Ascending aorta (tissue), 2 donors: ENCODE measurements at regions not wholly inside any gene's neighbourhood (a gene's known extent, or its start where the extent isn't known, plus 50 kb on each side); places are given as distances from the start of the nearest gene placed in this dataset.

Source experiments
- DNase-seq, 2 donors: peaks; one replicate each; pipeline ENCODE4 v3.0.0-alpha.2; 2019; ENCODE audit warnings: low spot score in 2 of 2
- H3K27ac ChIP-seq, 2 donors: fragments of 200-600 bp; sonication (generic); one replicate each; pipeline ENCODE4 v1.5.1; 2016 to 2017; ENCODE audit warnings: mild to moderate bottlenecking in 1 of 2
- H3K27me3 ChIP-seq: fragments of 200-600 bp; sonication (generic); one replicate; pipeline ENCODE4 v1.5.1; 2017
- H3K36me3 ChIP-seq, 2 donors: fragments of 200-600 bp; sonication (generic); one replicate each; pipeline ENCODE4 v1.5.1; 2016
- H3K4me1 ChIP-seq, 2 donors: fragments of 200-600 bp; sonication (generic); one replicate each; pipeline ENCODE4 v1.5.1; 2016 to 2017; ENCODE audit warnings: mild to moderate bottlenecking in 1 of 2
- H3K4me3 ChIP-seq, 2 donors: fragments of 200-600 bp; sonication (generic); one replicate each; pipeline ENCODE4 v1.5.1; 2016 to 2017; ENCODE audit warnings: mild to moderate bottlenecking in 1 of 2
- H3K9me3 ChIP-seq, 2 donors: fragments of 200-600 bp; sonication (generic); one replicate each; pipeline ENCODE4 v1.5.1; 2016
- intact Hi-C: fragments of 100-400 bp; cut with DNase I; formaldehyde crosslinking; loops from one replicate; pipeline ENCODE4 v1.15.1; 2023
- TF ChIP-seq, protein P1 (sequence below), 3 experiments: fragments of 200-600 bp in 2 of 3; fragments of 450-650 bp in 1 of 3; sonication (generic) in 2 of 3; IDR thresholded peaks; one replicate each; pipeline ENCODE4 v1.5.1; 2016 to 2019; ENCODE audit warnings: antibody characterized with exemption in 3 of 3, mild to moderate bottlenecking in 1 of 3, moderate library complexity in 1 of 3

DNA sequence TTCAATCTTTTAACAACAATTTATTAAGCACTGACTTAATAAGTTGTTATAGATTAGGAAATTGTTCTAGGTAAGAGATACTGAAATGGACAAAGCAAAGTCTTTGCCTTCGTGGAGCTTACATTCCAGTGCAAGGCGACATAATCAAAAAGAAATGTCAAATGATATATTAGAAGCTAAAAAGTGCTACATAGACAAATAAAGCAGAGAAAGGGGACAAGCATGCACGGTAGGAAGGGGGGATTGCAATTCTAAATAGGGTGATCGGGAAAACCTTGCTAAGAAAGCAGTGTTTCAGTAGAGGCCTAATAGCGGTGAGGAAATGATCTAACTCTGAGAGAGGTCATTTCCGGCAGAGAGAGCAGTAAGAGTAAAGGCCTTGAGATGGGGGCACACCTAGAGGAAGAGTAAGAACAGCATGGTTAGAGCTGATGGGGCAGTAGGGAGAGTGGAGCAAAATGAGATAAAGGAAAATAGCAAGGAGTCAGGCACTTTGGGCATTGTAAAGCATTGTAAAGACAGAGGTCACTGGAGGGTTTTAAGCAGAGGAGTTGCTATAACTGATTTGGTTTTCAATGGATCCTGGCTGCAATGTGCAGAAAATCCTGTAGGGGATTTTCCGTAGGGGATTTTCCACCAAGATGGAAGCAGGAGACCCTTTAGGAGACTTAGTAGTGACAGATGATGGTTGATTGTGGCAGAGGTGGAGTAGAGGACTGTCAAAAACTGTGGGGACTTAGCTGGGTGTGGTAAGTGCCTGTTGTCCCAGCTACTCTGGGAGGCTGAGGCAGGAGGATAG, 71.7 kb upstream of the CFAP20DC start:
- Histone ChIP-seq H3K27ac (no peak overlapping the region), H3K4me3 (no peak overlapping the region)
- TF ChIP-seq, protein P1, sequence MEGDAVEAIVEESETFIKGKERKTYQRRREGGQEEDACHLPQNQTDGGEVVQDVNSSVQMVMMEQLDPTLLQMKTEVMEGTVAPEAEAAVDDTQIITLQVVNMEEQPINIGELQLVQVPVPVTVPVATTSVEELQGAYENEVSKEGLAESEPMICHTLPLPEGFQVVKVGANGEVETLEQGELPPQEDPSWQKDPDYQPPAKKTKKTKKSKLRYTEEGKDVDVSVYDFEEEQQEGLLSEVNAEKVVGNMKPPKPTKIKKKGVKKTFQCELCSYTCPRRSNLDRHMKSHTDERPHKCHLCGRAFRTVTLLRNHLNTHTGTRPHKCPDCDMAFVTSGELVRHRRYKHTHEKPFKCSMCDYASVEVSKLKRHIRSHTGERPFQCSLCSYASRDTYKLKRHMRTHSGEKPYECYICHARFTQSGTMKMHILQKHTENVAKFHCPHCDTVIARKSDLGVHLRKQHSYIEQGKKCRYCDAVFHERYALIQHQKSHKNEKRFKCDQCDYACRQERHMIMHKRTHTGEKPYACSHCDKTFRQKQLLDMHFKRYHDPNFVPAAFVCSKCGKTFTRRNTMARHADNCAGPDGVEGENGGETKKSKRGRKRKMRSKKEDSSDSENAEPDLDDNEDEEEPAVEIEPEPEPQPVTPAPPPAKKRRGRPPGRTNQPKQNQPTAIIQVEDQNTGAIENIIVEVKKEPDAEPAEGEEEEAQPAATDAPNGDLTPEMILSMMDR (IDR thresholded peaks at IDR 0.05), result no peak

DNA sequence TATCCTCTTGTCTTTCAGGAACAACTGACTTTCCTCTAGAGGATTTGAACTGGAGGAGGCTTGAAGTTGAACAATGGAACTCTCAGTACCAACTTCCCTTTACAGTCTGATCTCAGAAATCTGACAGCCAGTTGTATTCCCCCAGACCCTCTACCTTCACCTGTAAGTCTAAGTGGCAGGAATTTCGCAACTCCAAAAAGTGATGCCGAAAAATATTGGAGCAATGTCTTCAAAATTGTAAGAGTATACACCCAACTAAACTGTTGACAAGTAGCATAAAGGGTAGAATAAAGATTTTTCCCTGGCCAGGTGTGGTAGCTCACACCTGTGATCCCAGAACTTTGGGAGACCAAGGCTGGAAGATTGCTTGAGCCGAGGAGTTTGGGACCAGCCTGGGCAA, 69.1 kb upstream of the CFAP20DC start:
- no peaks in the 10 kb centered on the region for H3K9me3 ChIP-seq
- no peaks in the 10 kb centered on the region for H3K4me1 ChIP-seq
- no peak overlapping the region for H3K27ac ChIP-seq
- H3K36me3 ChIP-seq, result no peaks in the 10 kb centered on the region
- no peak for DNase-seq
- no peak overlapping the region for H3K4me3 ChIP-seq
- intact Hi-C loops, result no loop called here
- TF ChIP-seq, protein P1 (IDR thresholded peaks at IDR 0.05), result no peak
- H3K27me3 ChIP-seq, result no peaks in the 10 kb centered on the region

More for the DNA sequence above, 71.7 kb upstream of the CFAP20DC start:
- Histone ChIP-seq H3K9me3 (no peaks in the 10 kb centered on the region), H3K27me3 (no peaks in the 10 kb centered on the region), H3K36me3 (no peaks in the 10 kb centered on the region), H3K4me1 (no peaks in the 10 kb centered on the region)
- intact Hi-C loops, result no loop called here
- DNase-seq, result no peak

DNA sequence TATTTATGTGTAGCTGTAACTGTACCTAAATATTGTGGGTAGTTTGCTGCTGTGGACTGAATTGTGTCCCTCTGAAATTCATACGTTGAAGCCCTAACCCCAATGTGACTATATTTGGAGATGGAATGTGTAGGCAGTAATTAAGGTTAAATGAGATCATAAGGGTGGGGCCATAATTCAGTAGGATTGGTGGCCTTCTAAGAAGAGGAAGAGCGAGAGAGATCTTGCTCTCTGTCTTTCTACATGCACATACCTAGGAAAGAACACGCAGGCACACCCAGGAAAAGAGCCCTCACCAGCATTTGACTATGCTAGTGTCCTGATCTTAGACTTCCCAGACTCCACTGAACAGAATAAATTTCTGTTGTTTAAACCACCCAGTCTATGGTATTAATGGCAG, 67.6 kb upstream of the CFAP20DC start:
- Histone ChIP-seq H3K27me3 (no peaks in the 10 kb centered on the region), H3K4me1 (no peaks in the 10 kb centered on the region), H3K27ac (no peak overlapping the region), H3K36me3 (no peaks in the 10 kb centered on the region), H3K9me3 (no peaks in the 10 kb centered on the region), H3K4me3 (no peak overlapping the region)
- TF ChIP-seq, protein P1 (IDR thresholded peaks at IDR 0.05), result no peak
- intact Hi-C loops, result no loop called here
- DNase-seq, result no peak

DNA sequence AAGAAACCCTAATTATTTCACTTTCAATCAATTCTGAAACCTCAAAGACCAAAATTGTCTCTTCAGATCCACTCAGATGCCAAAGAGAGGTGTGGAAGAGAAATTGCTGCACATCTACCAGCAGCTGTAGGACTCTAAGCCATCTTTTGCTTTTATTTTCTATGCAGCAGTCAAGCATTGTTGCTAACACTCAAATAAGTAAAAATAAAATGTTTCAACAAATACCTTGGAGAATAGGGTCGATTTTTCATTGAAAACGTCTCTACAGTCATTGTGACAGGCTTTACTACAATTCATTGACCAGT, 66.4 kb upstream of the CFAP20DC start:
- H3K4me1 ChIP-seq, result no peaks in the 10 kb centered on the region
- TF ChIP-seq, protein P1 (IDR thresholded peaks at IDR 0.05), result no peak
- H3K36me3 ChIP-seq, result no peaks in the 10 kb centered on the region
- no peak overlapping the region for H3K4me3 ChIP-seq
- DNase-seq, result no peak
- no peak overlapping the region for H3K27ac ChIP-seq
- no peaks in the 10 kb centered on the region for H3K27me3 ChIP-seq
- intact Hi-C loops, result no loop called here
- no peaks in the 10 kb centered on the region for H3K9me3 ChIP-seq

DNA sequence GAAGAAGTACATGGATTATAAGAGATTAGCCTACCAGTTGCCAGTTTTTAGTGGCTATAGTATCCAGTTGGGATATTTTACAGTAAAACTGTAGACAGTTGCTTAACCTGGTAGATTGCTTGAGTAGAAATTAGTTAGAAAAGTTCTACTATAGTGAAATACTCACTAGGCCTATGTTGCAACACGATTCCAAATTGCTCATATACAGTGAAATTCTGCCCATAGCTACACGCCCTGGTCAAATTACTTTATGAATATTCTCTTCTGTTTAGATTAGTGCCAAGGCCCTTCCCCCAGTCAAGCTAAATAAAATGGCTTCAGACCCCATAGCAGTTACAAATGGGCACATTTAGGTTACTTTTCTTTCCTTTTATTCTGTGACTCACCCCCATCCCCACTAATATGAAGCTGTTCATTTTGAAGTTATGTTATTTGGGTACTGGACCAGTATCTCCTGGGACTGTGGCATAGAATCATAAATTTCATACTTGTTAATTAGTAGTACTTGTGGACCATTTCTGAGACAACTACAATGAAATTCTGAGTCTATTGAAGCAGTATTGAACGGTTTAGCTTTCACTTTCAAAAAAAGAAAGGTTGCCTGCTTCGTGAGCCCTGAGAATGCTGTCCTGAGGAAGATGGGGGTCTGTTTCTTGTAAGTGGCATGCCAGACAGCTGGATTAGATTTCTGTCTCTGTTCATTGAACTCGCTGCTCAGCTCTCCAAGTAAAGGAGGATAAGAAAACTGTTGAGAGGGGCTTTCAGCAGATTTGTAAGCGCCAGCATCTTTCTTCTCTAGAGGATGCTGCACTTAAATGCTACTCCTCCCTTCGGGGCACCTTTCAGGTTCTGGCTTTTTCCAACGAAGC, 65.8 kb upstream of the CFAP20DC start:
- no peak overlapping the region for H3K27ac ChIP-seq
- H3K4me3 ChIP-seq, result no peak overlapping the region
- intact Hi-C loops, result no loop called here
- H3K36me3 ChIP-seq, result no peaks in the 10 kb centered on the region
- H3K9me3 ChIP-seq, result no peaks in the 10 kb centered on the region
- DNase-seq, result no peak
- no peaks in the 10 kb centered on the region for H3K4me1 ChIP-seq
- H3K27me3 ChIP-seq, result no peaks in the 10 kb centered on the region
- TF ChIP-seq, protein P1 (IDR thresholded peaks at IDR 0.05), result no peak
